ENCODE measurements at regions not wholly inside any gene's neighbourhood (a gene's known extent, or its start where the extent isn't known, plus 50 kb on each side); places are given as distances from the start of the nearest gene placed in this dataset.

- ATAC-seq (ENCODE audit: low FRiP score): no peak
- Histone ChIP-seq H3K27ac (ENCODE audit: low read depth in 1 of 2, low read length in 2 of 2) (no peak overlapping the region), H3K4me1 (ENCODE audit: control insufficient read depth in 1 of 2, insufficient read depth in 2 of 2, low read length in 2 of 2) (no peaks in the 10 kb centered on the region), H3K27me3 (ENCODE audit: control insufficient read depth in 1 of 2, insufficient read depth in 2 of 2, low read length in 1 of 2) (no peaks in the 10 kb centered on the region), H3K4me3 (ENCODE audit: low read length in 2 of 2) (no peak overlapping the region), H3K9me3 (ENCODE audit: control insufficient read depth, low read length) (no peaks in the 10 kb centered on the region), H3K36me3 (ENCODE audit: control insufficient read depth in 1 of 2, insufficient read depth in 2 of 2, low read length in 1 of 2) (no peaks in the 10 kb centered on the region)
- intact Hi-C loops (cut with DNase I): loop anchor here (5.0 to 10.0 kb wide), 4 partner anchors 62 to 417 kb away; partner anchors contain the start of gene TNRC6C (in 1 of the 2)
- 82 to 83% methylated on average over 11 of the region's 11 CpGs for WGBS, 2 donors
- no peak for DNase-seq
Observed at GRCh38 chr17:77540531-77540930, 399.8 kb downstream of the SEC14L1 start.

- no peak for ATAC-seq (ENCODE audit: low FRiP score)
- H3K9me3 ChIP-seq (ENCODE audit: control insufficient read depth, low read length): no peaks in the 10 kb centered on the region
- 88 to 89% methylated on average over 15 of the region's 15 CpGs for WGBS, 2 donors
Observed at GRCh38 chr17:77540975-77541374, 400.2 kb downstream of the SEC14L1 start.

GRCh38 chr17:77542011-77542410 is 401.2 kb downstream of the SEC14L1 start:
- intact Hi-C loops (cut with DNase I): loop anchor here (1.0 to 10.0 kb wide), 7 partner anchors 60 to 472 kb away; partner anchors contain the start of gene TNRC6C (in 1 of the 2)
- 0 to 3% methylated on average over 1 of the region's 1 CpG for WGBS, 2 donors
- DNase-seq (no peak), ATAC-seq (ENCODE audit: low FRiP score) (no peak)
- no peaks in the 10 kb centered on the region for H3K27me3 ChIP-seq (ENCODE audit: control insufficient read depth in 1 of 2, insufficient read depth in 2 of 2, low read length in 1 of 2)
- no peaks in the 10 kb centered on the region for H3K4me1 ChIP-seq (ENCODE audit: control insufficient read depth in 1 of 2, insufficient read depth in 2 of 2, low read length in 2 of 2)
- H3K4me3 ChIP-seq (ENCODE audit: low read length in 2 of 2): no peak overlapping the region
- no peaks in the 10 kb centered on the region for H3K36me3 ChIP-seq (ENCODE audit: control insufficient read depth in 1 of 2, insufficient read depth in 2 of 2, low read length in 1 of 2)
- H3K27ac ChIP-seq (ENCODE audit: low read depth in 1 of 2, low read length in 2 of 2): no peak overlapping the region
- no peaks in the 10 kb centered on the region for H3K9me3 ChIP-seq (ENCODE audit: control insufficient read depth, low read length)

More at GRCh38 chr17:77540975-77541374, 400.2 kb downstream of the SEC14L1 start:
- no peak overlapping the region for H3K4me3 ChIP-seq (ENCODE audit: low read length in 2 of 2)
- DNase-seq: no peak
- H3K4me1 ChIP-seq (ENCODE audit: control insufficient read depth in 1 of 2, insufficient read depth in 2 of 2, low read length in 2 of 2): no peaks in the 10 kb centered on the region
- H3K27me3 ChIP-seq (ENCODE audit: control insufficient read depth in 1 of 2, insufficient read depth in 2 of 2, low read length in 1 of 2): no peaks in the 10 kb centered on the region
- no peaks in the 10 kb centered on the region for H3K36me3 ChIP-seq (ENCODE audit: control insufficient read depth in 1 of 2, insufficient read depth in 2 of 2, low read length in 1 of 2)
- no peak overlapping the region for H3K27ac ChIP-seq (ENCODE audit: low read depth in 1 of 2, low read length in 2 of 2)
- intact Hi-C loops (cut with DNase I): loop anchor here (5.0 to 10.0 kb wide), 4 partner anchors 61 to 416 kb away; partner anchors contain the start of gene TNRC6C (in 1 of the 2)

- peak; percentile 89 for DNase-seq
- Histone ChIP-seq H3K4me1 (ENCODE audit: control insufficient read depth in 1 of 2, insufficient read depth in 2 of 2, low read length in 2 of 2) (no peaks in the 10 kb centered on the region), H3K9me3 (ENCODE audit: control insufficient read depth, low read length) (no peaks in the 10 kb centered on the region), H3K27ac (ENCODE audit: low read depth in 1 of 2, low read length in 2 of 2) (no peak overlapping the region), H3K36me3 (ENCODE audit: control insufficient read depth in 1 of 2, insufficient read depth in 2 of 2, low read length in 1 of 2) (no peaks in the 10 kb centered on the region), H3K4me3 (ENCODE audit: low read length in 2 of 2) (no peak overlapping the region), H3K27me3 (ENCODE audit: control insufficient read depth in 1 of 2, insufficient read depth in 2 of 2, low read length in 1 of 2) (no peaks in the 10 kb centered on the region)
- ATAC-seq (ENCODE audit: low FRiP score): peak; percentile 94
- WGBS, 2 donors: 14 to 15% methylated on average over 13 of the region's 13 CpGs
- intact Hi-C loops (cut with DNase I): loop anchor here (1.0 to 10.0 kb wide), 7 partner anchors 59 to 471 kb away; partner anchors contain the start of gene TNRC6C (in 1 of the 2)
Observed at GRCh38 chr17:77542551-77543490, 402.1 kb downstream of the SEC14L1 start.

GRCh38 chr17:77543801-77544200 is 403.0 kb downstream of the SEC14L1 start:
- ATAC-seq (ENCODE audit: low FRiP score): no peak
- 92 to 93% methylated on average over 15 of the region's 15 CpGs for WGBS, 2 donors
- H3K4me1 ChIP-seq (ENCODE audit: control insufficient read depth in 1 of 2, insufficient read depth in 2 of 2, low read length in 2 of 2): no peaks in the 10 kb centered on the region

GRCh38 chr17:77544347-77545110 is 403.8 kb downstream of the SEC14L1 start:
- intact Hi-C loops (cut with DNase I): loop anchor here (5.0 to 10.0 kb wide), 4 partner anchors 58 to 413 kb away; partner anchors contain the start of gene TNRC6C (in 1 of the 2)
- ATAC-seq (ENCODE audit: low FRiP score) (no peak), DNase-seq (no peak)
- Histone ChIP-seq H3K4me3 (ENCODE audit: low read length in 2 of 2) (no peak overlapping the region), H3K9me3 (ENCODE audit: control insufficient read depth, low read length) (no peaks in the 10 kb centered on the region), H3K36me3 (ENCODE audit: control insufficient read depth in 1 of 2, insufficient read depth in 2 of 2, low read length in 1 of 2) (no peaks in the 10 kb centered on the region), H3K27me3 (ENCODE audit: control insufficient read depth in 1 of 2, insufficient read depth in 2 of 2, low read length in 1 of 2) (no peaks in the 10 kb centered on the region), H3K4me1 (ENCODE audit: control insufficient read depth in 1 of 2, insufficient read depth in 2 of 2, low read length in 2 of 2) (no peaks in the 10 kb centered on the region), H3K27ac (ENCODE audit: low read depth in 1 of 2, low read length in 2 of 2) (no peak overlapping the region)
- 88 to 90% methylated on average over 13 of the region's 13 CpGs for WGBS, 2 donors

More at GRCh38 chr17:77543801-77544200, 403.0 kb downstream of the SEC14L1 start:
- no peaks in the 10 kb centered on the region for H3K36me3 ChIP-seq (ENCODE audit: control insufficient read depth in 1 of 2, insufficient read depth in 2 of 2, low read length in 1 of 2)
- no peaks in the 10 kb centered on the region for H3K27me3 ChIP-seq (ENCODE audit: control insufficient read depth in 1 of 2, insufficient read depth in 2 of 2, low read length in 1 of 2)
- no peak for DNase-seq
- intact Hi-C loops (cut with DNase I): loop anchor here (2.0 to 10.0 kb wide), 6 partner anchors 58 to 469 kb away; partner anchors contain the start of gene TNRC6C (in 1 of the 2)
- no peaks in the 10 kb centered on the region for H3K9me3 ChIP-seq (ENCODE audit: control insufficient read depth, low read length)
- no peak overlapping the region for H3K4me3 ChIP-seq (ENCODE audit: low read length in 2 of 2)
- H3K27ac ChIP-seq (ENCODE audit: low read depth in 1 of 2, low read length in 2 of 2): no peak overlapping the region

- intact Hi-C loops (cut with DNase I): loop anchor here in 1 of 2 donors (10.0 kb wide), 1 partner anchor 188 kb away; no protein-coding TSS in a partner anchor
- H3K4me1 ChIP-seq (ENCODE audit: control insufficient read depth in 1 of 2, insufficient read depth in 2 of 2, low read length in 2 of 2): no peaks in the 10 kb centered on the region
- WGBS, 2 donors: 65 to 70% methylated on average over 12 to 13 of the region's 13 CpGs
Observed at GRCh38 chr17:77546772-77547241, 406.0 kb downstream of the SEC14L1 start.

GRCh38 chr17:77548967-77549366 is 408.2 kb downstream of the SEC14L1 start:
- H3K36me3 ChIP-seq (ENCODE audit: control insufficient read depth in 1 of 2, insufficient read depth in 2 of 2, low read length in 1 of 2): no peaks in the 10 kb centered on the region
- intact Hi-C loops (cut with DNase I): loop anchor here in 1 of 2 donors (10.0 kb wide), 1 partner anchor 186 kb away; no protein-coding TSS in a partner anchor
- no peak overlapping the region for H3K4me3 ChIP-seq (ENCODE audit: low read length in 2 of 2)
- H3K4me1 ChIP-seq (ENCODE audit: control insufficient read depth in 1 of 2, insufficient read depth in 2 of 2, low read length in 2 of 2): no peaks in the 10 kb centered on the region
- H3K9me3 ChIP-seq (ENCODE audit: control insufficient read depth, low read length): no peaks in the 10 kb centered on the region
- no peak overlapping the region for H3K27ac ChIP-seq (ENCODE audit: low read depth in 1 of 2, low read length in 2 of 2)
- WGBS, 2 donors: 70 to 82% methylated on average over 5 of the region's 5 CpGs
- DNase-seq (no peak), ATAC-seq (ENCODE audit: low FRiP score) (no peak)
- no peaks in the 10 kb centered on the region for H3K27me3 ChIP-seq (ENCODE audit: control insufficient read depth in 1 of 2, insufficient read depth in 2 of 2, low read length in 1 of 2)

More at GRCh38 chr17:77546772-77547241, 406.0 kb downstream of the SEC14L1 start:
- H3K27ac ChIP-seq (ENCODE audit: low read depth in 1 of 2, low read length in 2 of 2): no peak overlapping the region
- DNase-seq (no peak), ATAC-seq (ENCODE audit: low FRiP score) (no peak)
- H3K36me3 ChIP-seq (ENCODE audit: control insufficient read depth in 1 of 2, insufficient read depth in 2 of 2, low read length in 1 of 2): no peaks in the 10 kb centered on the region
- H3K27me3 ChIP-seq (ENCODE audit: control insufficient read depth in 1 of 2, insufficient read depth in 2 of 2, low read length in 1 of 2): no peaks in the 10 kb centered on the region
- H3K4me3 ChIP-seq (ENCODE audit: low read length in 2 of 2): no peak overlapping the region
- no peaks in the 10 kb centered on the region for H3K9me3 ChIP-seq (ENCODE audit: control insufficient read depth, low read length)
